RWPE1 (cell line): ENCODE measurements at regions not wholly inside any gene's neighbourhood (a gene's known extent, or its start where the extent isn't known, plus 50 kb on each side); places are given as distances from the start of the nearest gene placed in this dataset.

Experiments
- CTCF ChIA-PET: fragments of 350-600 bp; sonication (Branson Sonifier 250); formaldehyde crosslinking; extraction: SDS; loops from one replicate; lab custom pipeline; 2021; lab: Yijun Ruan, JAX
- POLR2A ChIA-PET: fragments of 400-600 bp; formaldehyde crosslinking; extraction: SDS; loops from one replicate; lab custom pipeline; 2020; ENCODE audit warnings: antibody characterized with exemption; ENCODE audit not compliant: low non-redundant PET; lab: Yijun Ruan, JAX
- DNase-seq: peaks from one replicate; pipeline ENCODE4 v3.0.0; 2012; ENCODE audit warnings: low spot score
- H3K27ac ChIP-seq: fragments of 450-650 bp; 2 replicates; pipeline ENCODE4 v1.5.1; 2017
- CTCF ChIP-seq: fragments of 450-650 bp; conservative IDR thresholded peaks from 2 replicates; pipeline ENCODE4 v1.5.1; 2017; ENCODE audit warnings: low read depth, mild to moderate bottlenecking

GRCh38 chr16:54842743-54843423 is 87.8 kb upstream of the IRX5 start:
- CTCF ChIA-PET, result no interaction called here

GRCh38 chr16:54829691-54830090 is 101.0 kb upstream of the IRX5 start:
- H3K27ac ChIP-seq, result no peak overlapping the region
- no peak for DNase-seq
- TF ChIP-seq CTCF, result no peak
- POLR2A ChIA-PET, result interaction anchor here (0.5 kb wide), 1 partner anchor 44 kb away, joined by 5 read pairs; no protein-coding TSS in a partner anchor
- CTCF ChIA-PET, result no interaction called here

More at GRCh38 chr16:54842743-54843423, 87.8 kb upstream of the IRX5 start:
- no peak overlapping the region for H3K27ac ChIP-seq
- POLR2A ChIA-PET, result no interaction called here
- no peak for DNase-seq
- no peak for TF ChIP-seq CTCF

- CTCF ChIA-PET, result no interaction called here
- POLR2A ChIA-PET, result interaction anchor here (0.6 kb wide), 1 partner anchor 100 kb away, joined by 3 read pairs; no protein-coding TSS in a partner anchor
- TF ChIP-seq CTCF, result no peak
Measured at GRCh38 chr16:54822892-54823291, 107.8 kb upstream of the IRX5 start.

GRCh38 chr16:54822492-54822891 is 108.2 kb upstream of the IRX5 start:
- H3K27ac ChIP-seq, result no peak overlapping the region
- ChIA-PET POLR2A (no interaction called here), CTCF (interaction anchor here (0.6 kb wide), 1 partner anchor 549 kb away, joined by 4 read pairs; no protein-coding TSS in a partner anchor)
- no peak for DNase-seq
- TF ChIP-seq CTCF, result no peak

More at GRCh38 chr16:54822892-54823291, 107.8 kb upstream of the IRX5 start:
- no peak for DNase-seq
- no peak overlapping the region for H3K27ac ChIP-seq

- H3K27ac ChIP-seq, result no peak overlapping the region
- ChIA-PET POLR2A (no interaction called here), CTCF (interaction anchor here (0.6 kb wide), 1 partner anchor 549 kb away, joined by 4 read pairs; no protein-coding TSS in a partner anchor)
- TF ChIP-seq CTCF, result no peak
- DNase-seq, result no peak
Measured at GRCh38 chr16:54821731-54822130, 108.9 kb upstream of the IRX5 start.

GRCh38 chr16:54817940-54818574 is 112.6 kb upstream of the IRX5 start:
- TF ChIP-seq CTCF, result no peak
- ChIA-PET POLR2A (no interaction called here), CTCF (interaction anchor here (0.5 to 1.5 kb wide), 4 partner anchors 112 to 1065 kb away, joined by 3 to 4 read pairs (median 4); no protein-coding TSS in a partner anchor)
- no peak overlapping the region for H3K27ac ChIP-seq
- DNase-seq, result no peak
